GM23248 (cell line): ENCODE measurements at regions not wholly inside any gene's neighbourhood (a gene's known extent, or its start where the extent isn't known, plus 50 kb on each side); places are given as distances from the start of the nearest gene placed in this dataset.
A peak's percentile ranks its signal among the peaks of the same experiment; 100 is the strongest.

Experiments used
- DNase-seq: peaks from one replicate; pipeline ENCODE4 v3.0.0-alpha.2; 2015
- H2AFZ ChIP-seq: fragments of 200-600 bp; sonication (generic); 2 replicates; pipeline ENCODE4 v1.6.1; 2016; ENCODE audit warnings: antibody characterized with exemption
- H3F3A ChIP-seq: fragments of 200-600 bp; sonication (generic); 2 replicates; pipeline ENCODE4 v1.6.1; 2016; ENCODE audit warnings: mild to moderate bottlenecking, antibody characterized with exemption, mixed run types; ENCODE audit not compliant: insufficient read depth
- H3K27ac ChIP-seq: fragments of 200-600 bp; sonication (generic); 2 replicates; pipeline ENCODE4 v1.5.1; 2016; ENCODE audit warnings: mild to moderate bottlenecking
- H3K27me3 ChIP-seq: fragments of 200-600 bp; sonication (generic); replicated peaks from 2 replicates; pipeline ENCODE4 v1.6.1; 2016; ENCODE audit warnings: mild to moderate bottlenecking; ENCODE audit not compliant: insufficient read depth
- H3K36me3 ChIP-seq: fragments of 200-600 bp; sonication (generic); 2 replicates; pipeline ENCODE4 v1.6.1; 2016; ENCODE audit warnings: low read depth, mild to moderate bottlenecking
- H3K4me1 ChIP-seq: fragments of 200-600 bp; sonication (generic); 2 replicates; pipeline ENCODE4 v1.6.1; 2016; ENCODE audit warnings: mild to moderate bottlenecking; ENCODE audit not compliant: insufficient read depth
- H3K4me2 ChIP-seq: fragments of 200-600 bp; sonication (generic); one replicate; pipeline ENCODE4 v1.6.1; 2016; ENCODE audit warnings: mild to moderate bottlenecking; ENCODE audit not compliant: unreplicated experiment
- H3K4me3 ChIP-seq: fragments of 200-600 bp; sonication (generic); 2 replicates; pipeline ENCODE4 v1.5.1; 2016; ENCODE audit warnings: mild to moderate bottlenecking
- H3K79me2 ChIP-seq: fragments of 200-600 bp; sonication (generic); 2 replicates; pipeline ENCODE4 v1.6.1; 2016; ENCODE audit warnings: mild to moderate bottlenecking; ENCODE audit not compliant: insufficient read depth
- H3K9ac ChIP-seq: fragments of 200-600 bp; sonication (generic); 2 replicates; pipeline ENCODE4 v1.6.1; 2016; ENCODE audit warnings: mild to moderate bottlenecking
- H3K9me2 ChIP-seq: fragments of 200-600 bp; sonication (generic); 2 replicates; pipeline ENCODE4 v1.6.1; 2016; ENCODE audit warnings: mixed run types, mild to moderate bottlenecking, moderate library complexity; ENCODE audit not compliant: insufficient read depth
- H3K9me3 ChIP-seq: fragments of 200-600 bp; sonication (generic); one replicate; pipeline ENCODE4 v1.6.1; 2017; ENCODE audit warnings: low read depth
- H4K20me1 ChIP-seq: fragments of 200-600 bp; sonication (generic); 2 replicates; pipeline ENCODE4 v1.6.0; 2016; ENCODE audit not compliant: insufficient read depth
- EZH2 ChIP-seq: fragments of 200-600 bp; sonication (generic); IDR thresholded peaks from 2 replicates; pipeline ENCODE4 v1.6.1; 2018; ENCODE audit warnings: antibody characterized with exemption, mild to moderate bottlenecking; ENCODE audit not compliant: insufficient read depth, poor library complexity, severe bottlenecking
- EZH2phosphoT487 ChIP-seq: fragments of 200-600 bp; sonication (generic); IDR thresholded peaks from 2 replicates; pipeline ENCODE4 v1.6.1; 2018; ENCODE audit warnings: antibody characterized with exemption, moderate library complexity, mild to moderate bottlenecking, low read depth; ENCODE audit not compliant: insufficient read depth
- WGBS, 2 experiments: methylation state at CpG; one replicate each; pipeline ENCODE4 v1.1.6; 2015 to 2017; ENCODE audit warnings: low lambda C conversion rate in 2 of 2, low coverage in 1 of 2; ENCODE audit errors: missing lambda C conversion rate in 2 of 2; 5-methylcytosine and 5-hydroxymethylcytosine counted together
- in situ Hi-C: fragments of 300-500 bp; cut with MboI; formaldehyde crosslinking; loops from 2 replicates; pipeline ENCODE4 v1.15.0; 2020

DNA sequence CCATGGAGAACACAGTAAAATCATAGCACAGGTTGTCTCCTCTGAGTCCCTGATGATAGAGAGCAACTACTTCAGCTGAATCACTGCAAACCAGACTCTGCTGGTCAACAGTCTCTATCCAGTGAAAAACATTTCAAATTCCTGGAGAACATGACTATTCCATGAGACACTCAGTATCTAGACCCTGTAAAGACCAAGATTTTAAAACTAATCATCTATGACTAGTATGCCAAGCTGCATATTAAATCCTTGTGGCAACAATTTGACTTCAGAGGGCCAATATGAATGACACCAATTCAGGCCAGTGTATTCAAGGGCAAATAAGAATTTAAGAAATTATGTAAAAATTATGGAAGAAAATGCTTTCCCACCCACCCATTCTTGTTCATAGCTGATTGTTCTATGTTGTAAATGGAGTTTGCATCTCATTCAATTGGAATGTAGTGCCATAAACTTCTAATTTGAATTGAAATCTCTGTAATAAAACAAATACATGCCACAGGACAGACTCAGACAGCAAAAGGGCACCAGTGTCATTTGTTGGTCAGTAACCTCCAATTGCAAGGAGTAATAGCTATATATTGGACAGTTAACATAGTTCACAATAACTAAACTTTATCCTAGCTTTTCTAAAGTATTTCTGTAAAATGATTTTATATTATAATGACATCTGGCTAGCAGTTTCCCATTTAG lies 80.1 kb upstream of the LPAR1 start:
- Histone ChIP-seq H2AFZ (no peak overlapping the region), H3K27me3 (no peaks in the 10 kb centered on the region), H3K4me3 (peak overlapping the region; percentile 9), H3K4me1 (peaks cover 33% of the 10 kb centered on the region), H3F3A (peaks cover 29% of the 10 kb centered on the region), H3K79me2 (no peaks in the 10 kb centered on the region), H4K20me1 (no peaks in the 10 kb centered on the region), H3K9me3 (no peaks in the 10 kb centered on the region), H3K9ac (peak overlapping the region; percentile 5; the same call in 1 of the 2 replicates), H3K36me3 (no peaks in the 10 kb centered on the region), H3K4me2 (peak overlapping the region; percentile 59), H3K9me2 (no peaks in the 10 kb centered on the region), H3K27ac (peak overlapping the region; percentile 62)
- in situ Hi-C loops, result no loop called here
- DNase-seq, result peak; percentile 89
- no peak for TF ChIP-seq EZH2
- no peak for TF ChIP-seq EZH2phosphoT487

- peaks cover 35% of the 10 kb centered on the region for H3K4me1 ChIP-seq
- no peaks in the 10 kb centered on the region for H3K9me3 ChIP-seq
- no peaks in the 10 kb centered on the region for H3K9me2 ChIP-seq
- TF ChIP-seq EZH2, result no peak
- TF ChIP-seq EZH2phosphoT487, result no peak
- no peak overlapping the region for H3K9ac ChIP-seq
- H4K20me1 ChIP-seq, result no peaks in the 10 kb centered on the region
- H3K36me3 ChIP-seq, result no peaks in the 10 kb centered on the region
- H3K27me3 ChIP-seq, result no peaks in the 10 kb centered on the region
- H3K4me3 ChIP-seq, result no peak overlapping the region
- 22 to 24% methylated on average over 1 of the region's 1 CpG for WGBS, 2 experiments
- DNase-seq, result peak; percentile 42
- H3K27ac ChIP-seq, result no peak overlapping the region
- peak overlapping the region; percentile 20 for H3K4me2 ChIP-seq
- H2AFZ ChIP-seq, result peak overlapping the region; percentile 69
- in situ Hi-C loops, result no loop called here
- H3F3A ChIP-seq, result peaks cover 26% of the 10 kb centered on the region
- no peaks in the 10 kb centered on the region for H3K79me2 ChIP-seq
Observed at GRCh38 chr9:111114486-111114885, 76.2 kb upstream of the LPAR1 start.

- H3F3A ChIP-seq, result peaks cover 20% of the 10 kb centered on the region
- no peaks in the 10 kb centered on the region for H4K20me1 ChIP-seq
- H3K9me2 ChIP-seq, result no peaks in the 10 kb centered on the region
- peaks cover 33% of the 10 kb centered on the region for H3K4me1 ChIP-seq
- H2AFZ ChIP-seq, result peak overlapping the region; percentile 69
- TF ChIP-seq EZH2 (no peak), EZH2phosphoT487 (no peak)
- 92 to 98% methylated on average over 2 of the region's 2 CpGs for WGBS, 2 experiments
- no peak overlapping the region for H3K27ac ChIP-seq
- no peaks in the 10 kb centered on the region for H3K36me3 ChIP-seq
- in situ Hi-C loops, result no loop called here
- H3K4me3 ChIP-seq, result no peak overlapping the region
- no peaks in the 10 kb centered on the region for H3K79me2 ChIP-seq
- peak overlapping the region; percentile 20 for H3K4me2 ChIP-seq
- no peaks in the 10 kb centered on the region for H3K27me3 ChIP-seq
- H3K9me3 ChIP-seq, result no peaks in the 10 kb centered on the region
- H3K9ac ChIP-seq, result no peak overlapping the region
- no peak for DNase-seq
Observed at GRCh38 chr9:111113712-111114111, 75.4 kb upstream of the LPAR1 start.

- Histone ChIP-seq H3K79me2 (no peaks in the 10 kb centered on the region), H4K20me1 (no peaks in the 10 kb centered on the region), H3K9me3 (no peaks in the 10 kb centered on the region), H3K27ac (no peak overlapping the region), H3F3A (peaks cover 11% of the 10 kb centered on the region; the same call in 1 of the 2 replicates), H2AFZ (no peak overlapping the region), H3K36me3 (no peaks in the 10 kb centered on the region), H3K9me2 (no peaks in the 10 kb centered on the region), H3K4me3 (no peak overlapping the region), H3K27me3 (no peaks in the 10 kb centered on the region), H3K9ac (no peak overlapping the region), H3K4me1 (peaks cover 22% of the 10 kb centered on the region), H3K4me2 (no peak overlapping the region)
- no peak for TF ChIP-seq EZH2
- no peak for TF ChIP-seq EZH2phosphoT487
- 95 to 96% methylated on average over 3 of the region's 3 CpGs for WGBS, 2 experiments
- no peak for DNase-seq
- in situ Hi-C loops, result no loop called here
Observed at GRCh38 chr9:111110805-111111204, 72.5 kb upstream of the LPAR1 start.

DNA sequence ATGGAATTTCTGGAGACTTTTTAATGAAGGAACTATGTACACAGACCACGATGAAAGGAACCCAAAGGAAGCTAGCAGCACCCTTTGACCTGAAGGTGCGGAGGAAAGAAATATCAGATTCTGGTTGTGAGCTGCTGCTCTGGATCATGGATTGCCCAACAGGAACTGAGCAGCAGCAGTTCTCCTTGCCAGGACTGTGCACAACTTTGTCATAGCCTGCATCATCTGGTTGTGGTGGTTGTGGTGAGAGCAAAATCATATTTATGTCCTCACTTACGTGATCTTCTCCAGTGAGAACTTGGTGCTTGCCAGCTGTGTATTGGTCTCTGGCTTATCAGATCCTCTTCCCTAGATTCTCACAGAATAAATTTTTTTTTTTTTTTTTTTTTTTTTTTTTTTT lies 70.7 kb upstream of the LPAR1 start:
- Histone ChIP-seq H2AFZ (no peak overlapping the region), H3K9me2 (no peaks in the 10 kb centered on the region), H3K36me3 (no peaks in the 10 kb centered on the region), H4K20me1 (no peaks in the 10 kb centered on the region), H3K9me3 (no peaks in the 10 kb centered on the region), H3K9ac (peak overlapping the region; percentile 46; the same call in 1 of the 2 replicates), H3K27ac (peak overlapping the region; percentile 77), H3K4me2 (peak overlapping the region; percentile 55), H3K79me2 (no peaks in the 10 kb centered on the region), H3K4me1 (peaks cover 14% of the 10 kb centered on the region), H3F3A (peaks cover 7% of the 10 kb centered on the region; the same call in 1 of the 2 replicates), H3K27me3 (no peaks in the 10 kb centered on the region), H3K4me3 (no peak overlapping the region)
- peak; percentile 90; the same call in 1 of the 2 replicates for TF ChIP-seq EZH2phosphoT487
- no peak for TF ChIP-seq EZH2
- DNase-seq, result peak; percentile 97
- 4 to 7% methylated on average over 3 of the region's 3 CpGs for WGBS, 2 experiments
- in situ Hi-C loops, result no loop called here
